ENCODE measurements at regions not wholly inside any gene's neighbourhood (a gene's known extent, or its start where the extent isn't known, plus 50 kb on each side); places are given as distances from the start of the nearest gene placed in this dataset.

- Histone ChIP-seq H3K79me2 (ENCODE audit: low read depth) (no peaks in the 10 kb centered on the region), H2AFZ (no peak overlapping the region), H3K4me1 (replicated peaks; ENCODE audit: insufficient read depth) (no peaks in the 10 kb centered on the region), H3K9me2 (ENCODE audit: insufficient read depth) (no peaks in the 10 kb centered on the region), H3K27me3 (ENCODE audit: insufficient read depth, low read depth) (0 out of 2 replicates have a peak, but pooled peaks cover 6% of the 10 kb centered on the region), H3K4me2 (no peak overlapping the region), H3K27ac (no peak overlapping the region), H4K20me1 (ENCODE audit: insufficient read depth) (no peaks in the 10 kb centered on the region), H3F3A (ENCODE audit: insufficient read depth, low read depth) (no peaks in the 10 kb centered on the region), H3K9me3 (ENCODE audit: insufficient read depth, low read depth) (no peaks in the 10 kb centered on the region), H3K36me3 (ENCODE audit: low read depth) (no peaks in the 10 kb centered on the region), H3K4me3 (no peak overlapping the region)
- no peak for TF ChIP-seq EZH2 (IDR thresholded peaks at IDR 0.05; ENCODE audit: low read depth)
- TF ChIP-seq CTCF (conservative IDR thresholded peaks at IDR 0.05): no peak
- no TSS peak for BruUV-seq (replicated peaks)
- ChIA-PET POLR2A (ENCODE audit: unreplicated experiment) (interaction anchor here (0.6 kb wide), 1 partner anchor 1912 kb away, joined by 4 read pairs; no protein-coding TSS in a partner anchor), CTCF (no interaction called here)
- intact Hi-C loops (cut with micrococcal nuclease; ENCODE audit: unreplicated experiment): no loop called here
- no peak for DNase-seq
Measured at GRCh38 chr3:139103484-139103883, 58.8 kb upstream of the PRR23C start.

- H4K20me1 ChIP-seq (ENCODE audit: insufficient read depth): no peaks in the 10 kb centered on the region
- H3K9me2 ChIP-seq (ENCODE audit: insufficient read depth): no peaks in the 10 kb centered on the region
- CTCF ChIA-PET: no interaction called here
- no peak overlapping the region for H3K4me2 ChIP-seq
- no peaks in the 10 kb centered on the region for H3K36me3 ChIP-seq (ENCODE audit: low read depth)
- no TSS peak for BruUV-seq (replicated peaks)
- TF ChIP-seq CTCF (conservative IDR thresholded peaks at IDR 0.05) (no peak), EZH2 (IDR thresholded peaks at IDR 0.05; ENCODE audit: low read depth) (no peak)
- intact Hi-C loops (cut with micrococcal nuclease; ENCODE audit: unreplicated experiment): no loop called here
- H3K27ac ChIP-seq: no peak overlapping the region
- no peak overlapping the region for H2AFZ ChIP-seq
- no peaks in the 10 kb centered on the region for H3K9me3 ChIP-seq (ENCODE audit: insufficient read depth, low read depth)
- 0 out of 2 replicates have a peak, but pooled peaks cover 8% of the 10 kb centered on the region for H3K27me3 ChIP-seq (ENCODE audit: insufficient read depth, low read depth)
- DNase-seq: no peak
- no peaks in the 10 kb centered on the region for H3K4me1 ChIP-seq (replicated peaks; ENCODE audit: insufficient read depth)
- no peak overlapping the region for H3K4me3 ChIP-seq
- POLR2A ChIA-PET (ENCODE audit: unreplicated experiment): interaction anchor here (0.6 kb wide), 1 partner anchor 1912 kb away, joined by 4 read pairs; no protein-coding TSS in a partner anchor
- no peaks in the 10 kb centered on the region for H3K79me2 ChIP-seq (ENCODE audit: low read depth)
- no peaks in the 10 kb centered on the region for H3F3A ChIP-seq (ENCODE audit: insufficient read depth, low read depth)
Measured at GRCh38 chr3:139104062-139104461, 59.4 kb upstream of the PRR23C start.

- intact Hi-C loops (cut with micrococcal nuclease; ENCODE audit: unreplicated experiment): no loop called here
- H3K4me2 ChIP-seq: no peak overlapping the region
- H3K27ac ChIP-seq: no peak overlapping the region
- TF ChIP-seq EZH2 (IDR thresholded peaks at IDR 0.05; ENCODE audit: low read depth): no peak
- TF ChIP-seq CTCF (conservative IDR thresholded peaks at IDR 0.05): no peak
- no peaks in the 10 kb centered on the region for H3K9me3 ChIP-seq (ENCODE audit: insufficient read depth, low read depth)
- DNase-seq: no peak
- H2AFZ ChIP-seq: no peak overlapping the region
- H3K36me3 ChIP-seq (ENCODE audit: low read depth): no peaks in the 10 kb centered on the region
- no peaks in the 10 kb centered on the region for H3K4me1 ChIP-seq (replicated peaks; ENCODE audit: insufficient read depth)
- ChIA-PET POLR2A (ENCODE audit: unreplicated experiment) (no interaction called here), CTCF (no interaction called here)
- no peaks in the 10 kb centered on the region for H3K9me2 ChIP-seq (ENCODE audit: insufficient read depth)
- 0 out of 2 replicates have a peak, but pooled peaks cover 9% of the 10 kb centered on the region for H3K27me3 ChIP-seq (ENCODE audit: insufficient read depth, low read depth)
- no peaks in the 10 kb centered on the region for H4K20me1 ChIP-seq (ENCODE audit: insufficient read depth)
- H3F3A ChIP-seq (ENCODE audit: insufficient read depth, low read depth): no peaks in the 10 kb centered on the region
- BruUV-seq (replicated peaks): no TSS peak
- no peaks in the 10 kb centered on the region for H3K79me2 ChIP-seq (ENCODE audit: low read depth)
- no peak overlapping the region for H3K4me3 ChIP-seq
Measured at GRCh38 chr3:139105154-139105702, 60.5 kb upstream of the PRR23C start.

All from PC-9 (cell line).